ENCODE measurements at regions not wholly inside any gene's neighbourhood (a gene's known extent, or its start where the extent isn't known, plus 50 kb on each side); places are given as distances from the start of the nearest gene placed in this dataset.

- DNase-seq, result no peak
These were observed 524.6 kb downstream of the EFNB2 start for GRCh38 chr13:106010836-106011235.

- no peak for DNase-seq
These were observed 526.9 kb downstream of the EFNB2 start for GRCh38 chr13:106008540-106008939.

- DNase-seq, result no peak
These were observed 528.3 kb downstream of the EFNB2 start for GRCh38 chr13:106007156-106007555.

- no peak for DNase-seq
These were observed 531.8 kb downstream of the EFNB2 start for GRCh38 chr13:106003651-106004050.

GRCh38 chr13:106001443-106001842 is 534.0 kb downstream of the EFNB2 start:
- no peak for DNase-seq

GRCh38 chr13:105997581-105998550 is 537.6 kb downstream of the EFNB2 start:
- no peak for DNase-seq

- no peak for DNase-seq
These were observed 539.0 kb downstream of the EFNB2 start for GRCh38 chr13:105996391-105997025.

GRCh38 chr13:105994340-105994739 is 541.1 kb downstream of the EFNB2 start:
- DNase-seq, result no peak

- DNase-seq, result peak; percentile 26
These were observed 543.7 kb downstream of the EFNB2 start for GRCh38 chr13:105991622-105992277.

GRCh38 chr13:105991131-105991530 is 544.3 kb downstream of the EFNB2 start:
- DNase-seq, result no peak

- DNase-seq, result no peak
These were observed 545.1 kb downstream of the EFNB2 start for GRCh38 chr13:105990256-105990958.

- DNase-seq, result no peak
These were observed 550.8 kb downstream of the EFNB2 start for GRCh38 chr13:105984646-105985045.

GRCh38 chr13:105984236-105984635 is 551.2 kb downstream of the EFNB2 start:
- no peak for DNase-seq

- no peak for DNase-seq
These were observed 553.1 kb downstream of the EFNB2 start for GRCh38 chr13:105982219-105982930.

- no peak for DNase-seq
These were observed 556.1 kb downstream of the EFNB2 start for GRCh38 chr13:105979131-105980011.

- DNase-seq, result no peak
These were observed 561.1 kb downstream of the EFNB2 start for GRCh38 chr13:105974380-105974779.

GRCh38 chr13:105972811-105973590 is 562.5 kb downstream of the EFNB2 start:
- DNase-seq, result no peak

GRCh38 chr13:105972306-105972721 is 563.1 kb downstream of the EFNB2 start:
- no peak for DNase-seq

- DNase-seq, result no peak
These were observed 563.7 kb downstream of the EFNB2 start for GRCh38 chr13:105971738-105972137.

GRCh38 chr13:105971312-105971711 is 564.1 kb downstream of the EFNB2 start:
- DNase-seq, result no peak

Data from NCI-H446 treated with DMSO at 0.1 percent for 48 hours (cell line).